ENCODE measurements at regions not wholly inside any gene's neighbourhood (a gene's known extent, or its start where the extent isn't known, plus 50 kb on each side); places are given as distances from the start of the nearest gene placed in this dataset.

DNA sequence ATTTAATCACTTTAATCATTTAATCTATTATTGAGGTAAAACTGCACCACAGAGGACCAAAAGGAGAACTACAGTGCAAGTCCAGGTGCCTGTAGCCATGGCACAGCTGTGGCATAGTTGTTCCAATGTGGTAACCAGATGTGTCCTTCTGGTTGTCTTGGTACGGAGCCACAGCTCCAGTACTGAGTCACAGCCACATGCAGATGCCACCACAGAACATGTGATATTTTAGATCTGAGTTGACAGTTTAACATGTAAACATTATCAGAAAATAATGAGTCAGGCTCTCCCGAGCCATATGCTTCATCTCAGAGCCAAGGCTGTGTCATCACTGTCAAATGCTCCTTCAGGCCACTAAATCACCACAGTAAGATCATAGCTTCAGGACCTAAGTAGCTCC, 56.4 kb upstream of the RGS7 start:
- in situ Hi-C loops (cut with MboI; ENCODE audit: low sequenced_read_pairs, unreplicated experiment) = no loop called here

DNA sequence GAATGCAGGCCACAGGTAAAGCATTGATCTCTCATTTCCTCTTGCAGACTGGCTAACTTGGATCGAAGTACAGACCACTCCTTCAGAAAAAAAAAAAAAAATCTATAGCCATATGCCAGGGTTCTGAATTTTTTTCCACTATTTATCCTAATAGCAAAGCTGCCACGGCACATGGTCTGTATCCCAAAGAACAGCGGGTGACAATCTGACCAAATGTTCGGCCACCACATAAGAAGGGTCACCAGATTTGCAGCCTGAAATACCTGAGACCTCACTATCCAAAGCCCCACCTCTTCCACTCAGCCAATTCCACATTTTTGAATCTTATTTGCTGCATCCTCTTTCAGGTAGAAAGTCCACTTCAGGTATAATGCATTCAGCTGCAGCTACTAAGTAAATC, 55.6 kb upstream of the RGS7 start:
- DNase-seq (ENCODE audit: low spot score) = no peak
- TF ChIP-seq, protein P1, sequence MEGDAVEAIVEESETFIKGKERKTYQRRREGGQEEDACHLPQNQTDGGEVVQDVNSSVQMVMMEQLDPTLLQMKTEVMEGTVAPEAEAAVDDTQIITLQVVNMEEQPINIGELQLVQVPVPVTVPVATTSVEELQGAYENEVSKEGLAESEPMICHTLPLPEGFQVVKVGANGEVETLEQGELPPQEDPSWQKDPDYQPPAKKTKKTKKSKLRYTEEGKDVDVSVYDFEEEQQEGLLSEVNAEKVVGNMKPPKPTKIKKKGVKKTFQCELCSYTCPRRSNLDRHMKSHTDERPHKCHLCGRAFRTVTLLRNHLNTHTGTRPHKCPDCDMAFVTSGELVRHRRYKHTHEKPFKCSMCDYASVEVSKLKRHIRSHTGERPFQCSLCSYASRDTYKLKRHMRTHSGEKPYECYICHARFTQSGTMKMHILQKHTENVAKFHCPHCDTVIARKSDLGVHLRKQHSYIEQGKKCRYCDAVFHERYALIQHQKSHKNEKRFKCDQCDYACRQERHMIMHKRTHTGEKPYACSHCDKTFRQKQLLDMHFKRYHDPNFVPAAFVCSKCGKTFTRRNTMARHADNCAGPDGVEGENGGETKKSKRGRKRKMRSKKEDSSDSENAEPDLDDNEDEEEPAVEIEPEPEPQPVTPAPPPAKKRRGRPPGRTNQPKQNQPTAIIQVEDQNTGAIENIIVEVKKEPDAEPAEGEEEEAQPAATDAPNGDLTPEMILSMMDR (IDR thresholded peaks at IDR 0.05; ENCODE audit: borderline replicate concordance, control extremely low read depth, extremely low read depth, insufficient read depth, missing control alignments) = no peak
- in situ Hi-C loops (cut with MboI; ENCODE audit: low sequenced_read_pairs, unreplicated experiment) = no loop called here

More for the DNA sequence above, 56.4 kb upstream of the RGS7 start:
- no peak for DNase-seq (ENCODE audit: low spot score)
- TF ChIP-seq, protein P1 (IDR thresholded peaks at IDR 0.05; ENCODE audit: borderline replicate concordance, control extremely low read depth, extremely low read depth, insufficient read depth, missing control alignments) = no peak

DNA sequence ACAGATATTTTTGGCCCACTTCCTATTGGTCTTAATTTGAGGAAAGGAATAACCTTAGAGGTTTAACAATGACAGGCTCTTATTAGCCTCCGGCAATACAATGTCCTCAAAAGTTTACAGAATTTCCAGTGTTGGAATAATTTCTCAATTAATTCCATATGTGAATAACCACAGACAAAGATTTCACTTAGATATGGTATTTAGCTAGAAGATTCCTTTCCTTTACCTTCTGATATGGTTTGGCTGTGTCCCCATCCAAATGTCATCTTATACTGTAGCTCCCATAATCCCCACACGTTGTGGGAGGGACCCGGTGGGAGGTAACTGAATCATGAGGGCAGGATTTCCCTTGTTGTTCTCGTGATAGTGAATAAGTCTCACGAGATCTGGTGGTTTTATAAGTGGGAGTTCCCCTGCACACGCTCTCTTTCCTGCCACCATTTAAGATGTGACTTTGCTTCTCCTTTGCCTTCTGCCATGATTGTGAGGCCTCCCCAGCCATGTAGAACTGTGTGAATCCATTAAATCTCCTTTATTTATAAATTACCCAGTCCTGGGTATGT, 54.9 kb upstream of the RGS7 start:
- DNase-seq (ENCODE audit: low spot score) = no peak
- in situ Hi-C loops (cut with MboI; ENCODE audit: low sequenced_read_pairs, unreplicated experiment) = no loop called here
- TF ChIP-seq, protein P1 (IDR thresholded peaks at IDR 0.05; ENCODE audit: borderline replicate concordance, control extremely low read depth, extremely low read depth, insufficient read depth, missing control alignments) = no peak

DNA sequence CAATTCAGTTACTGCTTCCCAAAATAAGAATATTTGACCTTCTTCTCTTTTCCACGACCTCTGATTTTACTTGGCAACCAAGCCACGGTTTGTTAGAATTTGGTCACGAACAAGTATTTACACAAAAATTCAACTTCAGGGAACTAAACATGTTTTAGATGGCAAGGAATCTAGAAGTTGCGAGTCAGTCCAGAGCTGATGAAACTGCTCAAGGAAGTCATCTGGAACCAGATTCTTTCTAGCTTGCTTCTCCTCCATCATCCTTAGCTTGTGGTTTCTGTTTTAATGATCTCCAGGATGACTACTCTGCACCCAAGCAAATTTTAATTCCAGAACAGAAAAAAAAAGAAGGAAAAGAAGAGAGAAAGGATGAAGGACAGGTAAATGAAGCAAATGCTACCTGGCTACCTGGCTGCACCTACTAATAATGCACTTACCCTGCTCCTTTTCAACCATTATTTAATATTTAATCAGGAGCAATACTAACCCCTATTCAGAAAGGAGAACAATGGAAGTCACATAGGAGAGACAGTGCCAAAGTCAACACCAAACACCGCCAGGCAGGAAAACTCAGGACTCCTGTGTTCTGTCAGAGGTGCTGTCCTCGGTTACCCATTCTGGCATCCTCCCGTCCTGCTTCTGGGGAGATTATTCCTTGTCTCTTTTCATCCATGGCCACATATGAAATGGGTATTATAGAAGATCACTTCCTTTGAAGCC, 54.2 kb upstream of the RGS7 start:
- DNase-seq (ENCODE audit: low spot score) = no peak
- in situ Hi-C loops (cut with MboI; ENCODE audit: low sequenced_read_pairs, unreplicated experiment) = no loop called here
- TF ChIP-seq, protein P1 (IDR thresholded peaks at IDR 0.05; ENCODE audit: borderline replicate concordance, control extremely low read depth, extremely low read depth, insufficient read depth, missing control alignments) = no peak

DNA sequence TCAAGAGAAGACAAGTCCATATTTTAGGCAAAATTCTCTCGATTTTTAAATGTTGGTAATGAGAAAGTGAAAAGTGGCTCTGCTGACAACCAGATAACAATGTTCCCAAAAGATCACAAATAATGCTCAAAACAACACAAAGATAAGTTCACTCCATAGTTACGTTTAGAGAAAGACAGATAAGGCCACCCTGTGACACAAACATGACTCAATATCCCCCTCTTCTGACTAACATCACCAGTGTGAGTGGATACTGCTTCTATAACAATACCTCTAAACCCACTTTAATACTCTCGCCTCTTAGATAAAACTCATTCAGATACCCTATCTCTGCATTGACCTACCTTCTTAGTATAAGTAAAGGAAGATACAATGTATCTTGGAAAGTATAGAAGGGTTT, 51.2 kb upstream of the RGS7 start:
- no peak for DNase-seq (ENCODE audit: low spot score)
- TF ChIP-seq, protein P1 (IDR thresholded peaks at IDR 0.05; ENCODE audit: borderline replicate concordance, control extremely low read depth, extremely low read depth, insufficient read depth, missing control alignments) = no peak
- in situ Hi-C loops (cut with MboI; ENCODE audit: low sequenced_read_pairs, unreplicated experiment) = no loop called here
